ENCODE measurements at regions not wholly inside any gene's neighbourhood (a gene's known extent, or its start where the extent isn't known, plus 50 kb on each side); places are given as distances from the start of the nearest gene placed in this dataset.
A peak's percentile ranks its signal among the peaks of the same experiment; 100 is the strongest.

- no peak for DNase-seq
- 69 to 95% (median 72%) methylated on average over 2 of the region's 2 CpGs for WGBS, 3 donors
- H3K4me1 ChIP-seq (ENCODE audit: control insufficient read depth in 3 of 3, insufficient read depth in 2 of 3, low read depth in 1 of 3, low read length in 2 of 3): peaks cover 0 to 8% (median 0%) of the 10 kb centered on the region in 3 donors
- H3K27me3 ChIP-seq (ENCODE audit: control insufficient read depth in 3 of 3, insufficient read depth in 3 of 3, low read length in 3 of 3): no peaks in the 10 kb centered on the region
- no peak overlapping the region for H3K27ac ChIP-seq (ENCODE audit: low read depth in 1 of 3, low read length in 2 of 3)
- H3K36me3 ChIP-seq (ENCODE audit: control insufficient read depth in 3 of 3, insufficient read depth in 2 of 3, low read depth in 1 of 3, low read length in 3 of 3): no peaks in the 10 kb centered on the region
- no peak for FAIRE-seq
- H3K9me3 ChIP-seq (ENCODE audit: control insufficient read depth in 2 of 2, insufficient read depth in 1 of 2, low read depth in 1 of 2, low read length in 1 of 2): no peaks in the 10 kb centered on the region
- H3K4me3 ChIP-seq (ENCODE audit: low read depth in 1 of 3, low read length in 3 of 3): no peak overlapping the region
Measured at GRCh38 chr3:30341079-30341478, 265.3 kb upstream of the TGFBR2 start.

- Histone ChIP-seq H3K4me3 (ENCODE audit: low read depth in 1 of 3, low read length in 3 of 3) (no peak overlapping the region), H3K4me1 (ENCODE audit: control insufficient read depth in 3 of 3, insufficient read depth in 2 of 3, low read depth in 1 of 3, low read length in 2 of 3) (peaks cover 0 to 8% (median 0%) of the 10 kb centered on the region in 3 donors), H3K9me3 (ENCODE audit: control insufficient read depth in 2 of 2, insufficient read depth in 1 of 2, low read depth in 1 of 2, low read length in 1 of 2) (no peaks in the 10 kb centered on the region), H3K27ac (ENCODE audit: low read depth in 1 of 3, low read length in 2 of 3) (no peak overlapping the region), H3K27me3 (ENCODE audit: control insufficient read depth in 3 of 3, insufficient read depth in 3 of 3, low read length in 3 of 3) (no peaks in the 10 kb centered on the region), H3K36me3 (ENCODE audit: control insufficient read depth in 3 of 3, insufficient read depth in 2 of 3, low read depth in 1 of 3, low read length in 3 of 3) (no peaks in the 10 kb centered on the region)
- WGBS, 3 donors: 78 to 85% (median 84%) methylated on average over 1 of the region's 1 CpG
- DNase-seq: no peak
- no peak for FAIRE-seq
Measured at GRCh38 chr3:30341851-30342250, 264.6 kb upstream of the TGFBR2 start.

- no peaks in the 10 kb centered on the region for H3K27me3 ChIP-seq (ENCODE audit: control insufficient read depth in 3 of 3, insufficient read depth in 3 of 3, low read length in 3 of 3)
- peaks cover 0 to 8% (median 0%) of the 10 kb centered on the region in 3 donors for H3K4me1 ChIP-seq (ENCODE audit: control insufficient read depth in 3 of 3, insufficient read depth in 2 of 3, low read depth in 1 of 3, low read length in 2 of 3)
- peak; percentile 69 to 85 for DNase-seq
- no peak overlapping the region for H3K4me3 ChIP-seq (ENCODE audit: low read depth in 1 of 3, low read length in 3 of 3)
- no peaks in the 10 kb centered on the region for H3K9me3 ChIP-seq (ENCODE audit: control insufficient read depth in 2 of 2, insufficient read depth in 1 of 2, low read depth in 1 of 2, low read length in 1 of 2)
- H3K36me3 ChIP-seq (ENCODE audit: control insufficient read depth in 3 of 3, insufficient read depth in 2 of 3, low read depth in 1 of 3, low read length in 3 of 3): no peaks in the 10 kb centered on the region
- WGBS, 3 donors: 40 to 59% (median 56%) methylated on average over 6 of the region's 6 CpGs
- no peak overlapping the region for H3K27ac ChIP-seq (ENCODE audit: low read depth in 1 of 3, low read length in 2 of 3)
- peak; percentile 33 for FAIRE-seq
Measured at GRCh38 chr3:30342318-30343060, 263.9 kb upstream of the TGFBR2 start.

- 69 to 79% (median 78%) methylated on average over 4 of the region's 4 CpGs for WGBS, 3 donors
- FAIRE-seq: no peak
Measured at GRCh38 chr3:30343067-30343831, 263.2 kb upstream of the TGFBR2 start.

GRCh38 chr3:30343861-30344260 lies 262.5 kb upstream of the TGFBR2 start:
- Histone ChIP-seq H3K27ac (ENCODE audit: low read depth in 1 of 3, low read length in 2 of 3) (no peak overlapping the region), H3K9me3 (ENCODE audit: control insufficient read depth in 2 of 2, insufficient read depth in 1 of 2, low read depth in 1 of 2, low read length in 1 of 2) (no peaks in the 10 kb centered on the region), H3K4me1 (ENCODE audit: control insufficient read depth in 3 of 3, insufficient read depth in 2 of 3, low read depth in 1 of 3, low read length in 2 of 3) (peaks cover 0 to 8% (median 0%) of the 10 kb centered on the region in 3 donors), H3K27me3 (ENCODE audit: control insufficient read depth in 3 of 3, insufficient read depth in 3 of 3, low read length in 3 of 3) (no peaks in the 10 kb centered on the region), H3K36me3 (ENCODE audit: control insufficient read depth in 3 of 3, insufficient read depth in 2 of 3, low read depth in 1 of 3, low read length in 3 of 3) (no peaks in the 10 kb centered on the region), H3K4me3 (ENCODE audit: low read depth in 1 of 3, low read length in 3 of 3) (no peak overlapping the region)
- 92 to 98% (median 93%) methylated on average over 1 of the region's 1 CpG for WGBS, 3 donors
- no peak for DNase-seq
- FAIRE-seq: no peak

More at GRCh38 chr3:30343067-30343831, 263.2 kb upstream of the TGFBR2 start:
- DNase-seq: no peak
- Histone ChIP-seq H3K27ac (ENCODE audit: low read depth in 1 of 3, low read length in 2 of 3) (no peak overlapping the region), H3K36me3 (ENCODE audit: control insufficient read depth in 3 of 3, insufficient read depth in 2 of 3, low read depth in 1 of 3, low read length in 3 of 3) (no peaks in the 10 kb centered on the region), H3K4me3 (ENCODE audit: low read depth in 1 of 3, low read length in 3 of 3) (no peak overlapping the region), H3K4me1 (ENCODE audit: control insufficient read depth in 3 of 3, insufficient read depth in 2 of 3, low read depth in 1 of 3, low read length in 2 of 3) (peaks cover 0 to 8% (median 0%) of the 10 kb centered on the region in 3 donors), H3K27me3 (ENCODE audit: control insufficient read depth in 3 of 3, insufficient read depth in 3 of 3, low read length in 3 of 3) (no peaks in the 10 kb centered on the region), H3K9me3 (ENCODE audit: control insufficient read depth in 2 of 2, insufficient read depth in 1 of 2, low read depth in 1 of 2, low read length in 1 of 2) (no peaks in the 10 kb centered on the region)

GRCh38 chr3:30344288-30344687 lies 262.1 kb upstream of the TGFBR2 start:
- DNase-seq: peak in 1 of 2 donors; percentile 49
- Histone ChIP-seq H3K27me3 (ENCODE audit: control insufficient read depth in 3 of 3, insufficient read depth in 3 of 3, low read length in 3 of 3) (no peaks in the 10 kb centered on the region), H3K4me3 (ENCODE audit: low read depth in 1 of 3, low read length in 3 of 3) (no peak overlapping the region), H3K9me3 (ENCODE audit: control insufficient read depth in 2 of 2, insufficient read depth in 1 of 2, low read depth in 1 of 2, low read length in 1 of 2) (no peaks in the 10 kb centered on the region), H3K36me3 (ENCODE audit: control insufficient read depth in 3 of 3, insufficient read depth in 2 of 3, low read depth in 1 of 3, low read length in 3 of 3) (no peaks in the 10 kb centered on the region), H3K4me1 (ENCODE audit: control insufficient read depth in 3 of 3, insufficient read depth in 2 of 3, low read depth in 1 of 3, low read length in 2 of 3) (peaks cover 0 to 8% (median 0%) of the 10 kb centered on the region in 3 donors), H3K27ac (ENCODE audit: low read depth in 1 of 3, low read length in 2 of 3) (no peak overlapping the region)
- no peak for FAIRE-seq
- WGBS, 3 donors: 96 to 100% (median 100%) methylated on average over 1 of the region's 1 CpG

GRCh38 chr3:30346933-30347320 lies 259.5 kb upstream of the TGFBR2 start:
- DNase-seq (no peak), FAIRE-seq (no peak)
- peaks cover 0 to 8% (median 0%) of the 10 kb centered on the region in 3 donors for H3K4me1 ChIP-seq (ENCODE audit: control insufficient read depth in 3 of 3, insufficient read depth in 2 of 3, low read depth in 1 of 3, low read length in 2 of 3)
- no peak overlapping the region for H3K27ac ChIP-seq (ENCODE audit: low read depth in 1 of 3, low read length in 2 of 3)
- H3K36me3 ChIP-seq (ENCODE audit: control insufficient read depth in 3 of 3, insufficient read depth in 2 of 3, low read depth in 1 of 3, low read length in 3 of 3): no peaks in the 10 kb centered on the region
- H3K27me3 ChIP-seq (ENCODE audit: control insufficient read depth in 3 of 3, insufficient read depth in 3 of 3, low read length in 3 of 3): no peaks in the 10 kb centered on the region
- no peak overlapping the region for H3K4me3 ChIP-seq (ENCODE audit: low read depth in 1 of 3, low read length in 3 of 3)
- no peaks in the 10 kb centered on the region for H3K9me3 ChIP-seq (ENCODE audit: control insufficient read depth in 2 of 2, insufficient read depth in 1 of 2, low read depth in 1 of 2, low read length in 1 of 2)

- H3K27ac ChIP-seq (ENCODE audit: low read depth in 1 of 3, low read length in 2 of 3): no peak overlapping the region
- WGBS, 3 donors: 55 to 84% (median 78%) methylated on average over 1 of the region's 1 CpG
- peak in 1 of 2 donors; percentile 27 for DNase-seq
- H3K36me3 ChIP-seq (ENCODE audit: control insufficient read depth in 3 of 3, insufficient read depth in 2 of 3, low read depth in 1 of 3, low read length in 3 of 3): no peaks in the 10 kb centered on the region
- FAIRE-seq: no peak
- peaks cover 0 to 7% (median 0%) of the 10 kb centered on the region in 3 donors for H3K4me1 ChIP-seq (ENCODE audit: control insufficient read depth in 3 of 3, insufficient read depth in 2 of 3, low read depth in 1 of 3, low read length in 2 of 3)
- H3K4me3 ChIP-seq (ENCODE audit: low read depth in 1 of 3, low read length in 3 of 3): no peak overlapping the region
- H3K27me3 ChIP-seq (ENCODE audit: control insufficient read depth in 3 of 3, insufficient read depth in 3 of 3, low read length in 3 of 3): no peaks in the 10 kb centered on the region
- no peaks in the 10 kb centered on the region for H3K9me3 ChIP-seq (ENCODE audit: control insufficient read depth in 2 of 2, insufficient read depth in 1 of 2, low read depth in 1 of 2, low read length in 1 of 2)
Measured at GRCh38 chr3:30347679-30348216, 258.7 kb upstream of the TGFBR2 start.

Measured in small intestine (tissue), 7 donors.